GM11168 (cell line): ENCODE measurements at regions not wholly inside any gene's neighbourhood (a gene's known extent, or its start where the extent isn't known, plus 50 kb on each side); places are given as distances from the start of the nearest gene placed in this dataset.

ENCODE experiments used
- in situ Hi-C: fragments of 300-500 bp; cut with MboI; formaldehyde crosslinking; loops from one replicate; pipeline ENCODE4 v1.12.0; 2022; ENCODE audit warnings: low sequenced_read_pairs; ENCODE audit not compliant: unreplicated experiment

GRCh38 chr16:85162478-85163277, 50.4 kb upstream of the CIBAR2 start:
- in situ Hi-C loops = no loop called here

GRCh38 chr16:85163278-85164112, 51.2 kb upstream of the CIBAR2 start:
- in situ Hi-C loops = no loop called here

GRCh38 chr16:85164431-85164830, 52.2 kb upstream of the CIBAR2 start:
- in situ Hi-C loops = no loop called here

GRCh38 chr16:85164838-85165516, 52.7 kb upstream of the CIBAR2 start:
- in situ Hi-C loops = no loop called here

- in situ Hi-C loops = no loop called here
Observed at GRCh38 chr16:85165781-85166180, 53.5 kb upstream of the CIBAR2 start.

GRCh38 chr16:85166281-85166680, 54.0 kb upstream of the CIBAR2 start:
- in situ Hi-C loops = no loop called here

- in situ Hi-C loops = no loop called here
Observed at GRCh38 chr16:85166699-85167588, 54.7 kb upstream of the CIBAR2 start.

GRCh38 chr16:85167589-85168537, 55.6 kb upstream of the CIBAR2 start:
- in situ Hi-C loops = no loop called here

- in situ Hi-C loops = no loop called here
Observed at GRCh38 chr16:85168732-85169256, 56.5 kb upstream of the CIBAR2 start.

GRCh38 chr16:85169333-85170065, 57.2 kb upstream of the CIBAR2 start:
- in situ Hi-C loops = no loop called here

- in situ Hi-C loops = no loop called here
Observed at GRCh38 chr16:85170066-85170491, 57.8 kb upstream of the CIBAR2 start.

- in situ Hi-C loops = no loop called here
Observed at GRCh38 chr16:85170590-85171003, 58.3 kb upstream of the CIBAR2 start.

- in situ Hi-C loops = no loop called here
Observed at GRCh38 chr16:85171004-85171758, 58.9 kb upstream of the CIBAR2 start.

GRCh38 chr16:85171759-85172454, 59.6 kb upstream of the CIBAR2 start:
- in situ Hi-C loops = no loop called here

- in situ Hi-C loops = no loop called here
Observed at GRCh38 chr16:85172455-85173145, 60.3 kb upstream of the CIBAR2 start.
